ENCODE measurements at regions not wholly inside any gene's neighbourhood (a gene's known extent, or its start where the extent isn't known, plus 50 kb on each side); places are given as distances from the start of the nearest gene placed in this dataset.
"Not testable (repeated sequence)": the region's sequence is repeated elsewhere in the genome, so short reads cannot be mapped to it uniquely, and the experiment has no call there.

DNA sequence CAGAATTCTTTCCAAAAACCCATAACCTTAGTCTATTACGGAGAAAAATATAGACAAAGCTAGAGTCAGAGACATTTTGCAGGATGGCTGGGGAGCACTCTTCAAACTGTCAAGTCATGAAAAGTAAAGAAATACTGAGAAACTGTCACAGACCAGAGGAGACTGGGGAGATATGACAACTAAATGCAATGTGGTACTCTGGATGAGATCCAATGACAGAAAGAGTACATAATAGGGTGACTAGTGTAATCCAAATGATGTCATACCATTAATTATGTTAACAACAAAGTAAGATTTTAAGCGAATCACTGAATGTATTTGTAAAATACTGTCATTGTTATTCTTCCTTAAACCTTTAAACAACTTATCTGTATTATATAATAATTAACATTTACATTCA lies 393.8 kb downstream of the LIG4 start:
- no peak for DNase-seq (ENCODE audit: low read depth in 2 of 2)

DNA sequence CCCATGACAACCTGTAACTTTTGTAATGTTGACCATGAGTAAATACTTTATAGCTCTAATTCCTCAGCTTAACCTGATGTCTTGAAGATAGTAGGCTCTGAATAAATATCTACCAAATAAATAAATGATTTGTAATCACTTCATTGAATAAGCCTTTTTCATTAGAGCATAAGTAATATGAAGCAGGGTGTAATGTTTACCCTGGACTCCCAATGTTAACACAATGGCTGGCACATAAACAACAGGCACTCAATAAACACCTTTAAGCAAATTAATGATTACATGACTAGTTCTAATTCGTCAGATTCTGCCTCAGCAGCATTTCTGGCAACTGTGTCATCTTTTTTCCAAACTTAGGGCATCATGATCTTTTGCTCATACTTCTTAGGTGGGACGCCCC lies 396.3 kb downstream of the LIG4 start:
- DNase-seq (ENCODE audit: low read depth in 2 of 2) = no peak

GRCh38 chr13:107817647-107818287 lies 397.6 kb downstream of the LIG4 start:
- DNase-seq (ENCODE audit: low read depth in 2 of 2) = no peak

- no peak for DNase-seq (ENCODE audit: low read depth in 2 of 2)
These were observed 403.3 kb downstream of the LIG4 start for GRCh38 chr13:107812014-107812412.

DNA sequence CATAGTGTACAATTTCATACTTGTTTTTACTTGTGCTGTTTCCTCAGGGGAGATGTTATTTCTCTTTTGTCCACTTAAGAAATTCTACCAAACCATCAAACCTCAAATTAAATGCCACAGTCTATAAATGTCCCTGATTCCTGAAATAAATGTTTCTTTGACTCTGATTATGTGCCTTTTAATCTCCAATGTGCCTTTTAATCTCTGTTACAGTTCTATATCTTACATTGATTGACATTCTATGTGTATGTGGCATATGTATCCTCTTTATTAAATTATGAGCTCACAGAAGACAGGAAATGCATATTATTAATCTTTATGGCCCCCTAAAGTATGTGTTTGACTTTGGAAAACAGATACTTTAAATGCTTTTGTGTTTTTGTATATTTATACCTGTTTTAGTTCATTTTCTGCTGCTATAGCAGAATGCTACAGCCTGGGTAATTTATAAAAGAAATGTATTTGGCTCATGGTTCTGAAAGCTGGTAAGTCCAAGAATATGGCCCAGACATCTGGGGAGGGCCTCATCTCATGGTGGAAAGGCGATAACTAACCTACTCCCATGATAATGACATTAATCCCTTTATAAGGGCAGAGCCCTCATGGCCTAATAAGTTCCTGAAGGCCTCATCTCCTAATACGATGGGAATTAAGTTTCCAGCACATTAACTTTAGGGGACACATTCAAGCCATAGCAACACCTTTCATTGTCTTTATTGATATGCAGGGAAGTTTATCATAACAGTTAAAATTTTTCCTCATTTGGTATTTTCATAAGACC lies 403.9 kb downstream of the LIG4 start:
- DNase-seq (ENCODE audit: low read depth in 2 of 2) = no peak

DNA sequence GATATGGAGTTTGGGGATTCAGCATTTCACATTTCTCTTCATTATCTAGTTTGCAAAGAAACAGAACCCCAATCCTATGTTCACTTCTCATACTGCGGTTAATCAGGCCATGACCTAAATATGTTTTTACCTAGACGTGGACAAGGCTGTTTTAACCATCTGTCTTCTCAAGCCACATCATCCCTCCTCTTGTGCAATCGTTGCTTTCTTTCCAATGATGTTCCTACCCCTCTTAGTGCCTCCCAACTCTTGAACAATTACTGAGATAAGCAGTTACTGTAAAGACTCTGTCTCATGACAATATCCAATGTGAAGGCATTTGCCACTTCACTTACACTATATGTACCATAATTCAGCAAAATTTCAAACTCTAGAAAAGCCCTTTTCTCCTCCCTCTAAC lies 406.2 kb downstream of the LIG4 start:
- no peak for DNase-seq (ENCODE audit: low read depth in 2 of 2)

GRCh38 chr13:107808389-107808788 lies 406.9 kb downstream of the LIG4 start:
- no peak for DNase-seq (ENCODE audit: low read depth in 2 of 2)

DNA sequence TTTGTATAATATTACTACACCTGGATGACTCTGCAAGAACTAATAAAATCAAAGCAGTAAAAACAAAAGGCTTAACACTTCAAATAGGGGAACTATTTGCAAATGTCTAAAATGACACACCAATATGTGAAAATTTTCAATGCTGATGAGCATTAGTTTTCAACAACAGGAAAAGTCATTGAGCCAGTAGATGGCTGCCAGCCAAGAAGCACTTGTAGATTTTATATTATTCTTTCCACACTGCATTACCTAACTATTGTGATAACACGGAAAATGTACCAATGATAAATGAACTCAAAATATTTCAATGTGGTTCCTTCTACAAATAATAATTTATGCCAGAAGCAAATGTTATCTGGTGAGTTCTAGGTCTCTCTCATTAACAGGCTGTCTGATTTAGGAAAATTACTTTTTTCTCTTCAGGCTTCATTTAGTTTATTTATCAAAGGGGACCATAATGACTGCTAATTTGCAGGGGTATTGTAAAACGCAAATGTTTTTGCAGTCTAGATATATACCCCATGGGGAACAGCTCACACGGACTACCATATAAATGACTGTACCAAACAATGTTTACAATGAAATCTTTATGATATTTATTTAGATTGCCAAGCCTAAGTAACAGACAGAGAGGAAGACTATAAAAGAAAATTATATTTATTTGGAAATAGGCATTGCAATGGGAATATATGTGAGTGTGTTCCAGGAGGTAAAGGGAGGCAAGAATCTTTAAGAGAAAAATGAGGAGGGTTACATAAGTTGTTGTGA lies 407.8 kb downstream of the LIG4 start:
- no peak for DNase-seq (ENCODE audit: low read depth in 2 of 2)

- no peak for DNase-seq (ENCODE audit: low read depth in 2 of 2)
These were observed 408.6 kb downstream of the LIG4 start for GRCh38 chr13:107806726-107807125.

DNA sequence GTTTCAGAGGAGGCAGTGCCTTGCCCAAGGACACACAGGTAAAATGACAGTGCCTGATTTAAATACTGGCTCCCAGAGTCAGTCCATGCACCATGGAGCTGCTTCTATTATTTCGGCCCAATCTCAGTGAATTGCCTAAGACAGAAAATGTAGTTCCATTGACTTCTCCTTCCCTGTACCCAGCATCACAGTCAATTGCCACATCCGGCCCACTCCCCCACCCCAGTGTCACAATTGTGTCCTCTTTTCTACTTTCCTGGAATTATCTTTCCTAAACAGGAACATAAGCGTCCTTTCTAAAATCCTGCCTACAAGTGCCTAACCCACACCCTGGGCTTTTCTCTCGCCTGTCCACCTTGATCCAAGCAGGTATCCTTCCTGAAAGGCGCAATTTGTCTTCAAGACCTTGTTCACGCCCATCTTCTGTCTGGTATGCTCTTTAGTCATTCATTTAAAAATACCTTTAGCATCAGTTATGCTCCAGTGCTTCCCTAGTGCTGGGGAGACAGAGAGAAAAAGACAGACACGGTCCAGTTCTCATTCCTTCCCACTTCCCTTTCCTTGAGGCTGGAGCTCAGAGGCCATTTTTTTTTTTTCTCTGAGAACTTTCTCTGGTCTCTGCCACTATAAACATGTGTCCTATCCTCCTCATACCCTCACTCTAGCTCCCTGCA lies 411.4 kb downstream of the LIG4 start:
- no peak for DNase-seq (ENCODE audit: low read depth in 2 of 2)

GRCh38 chr13:107801621-107802020 lies 413.7 kb downstream of the LIG4 start:
- no peak for DNase-seq (ENCODE audit: low read depth in 2 of 2)

GRCh38 chr13:107799001-107799400 lies 416.3 kb downstream of the LIG4 start:
- no peak for DNase-seq (ENCODE audit: low read depth in 2 of 2)

- no peak for DNase-seq (ENCODE audit: low read depth in 2 of 2)
These were observed 424.9 kb downstream of the LIG4 start for GRCh38 chr13:107790397-107790796.

- no peak for DNase-seq (ENCODE audit: low read depth in 2 of 2)
These were observed 426.7 kb downstream of the LIG4 start for GRCh38 chr13:107788464-107789165.

- not testable (repeated sequence) for DNase-seq (ENCODE audit: low read depth in 2 of 2)
These were observed 432.7 kb downstream of the LIG4 start for GRCh38 chr13:107782646-107783045.

- DNase-seq (ENCODE audit: low read depth in 2 of 2) = no peak
These were observed 437.2 kb downstream of the LIG4 start for GRCh38 chr13:107778094-107778493.

GRCh38 chr13:107770541-107770940 lies 444.8 kb downstream of the LIG4 start:
- no peak for DNase-seq (ENCODE audit: low read depth in 2 of 2)

DNA sequence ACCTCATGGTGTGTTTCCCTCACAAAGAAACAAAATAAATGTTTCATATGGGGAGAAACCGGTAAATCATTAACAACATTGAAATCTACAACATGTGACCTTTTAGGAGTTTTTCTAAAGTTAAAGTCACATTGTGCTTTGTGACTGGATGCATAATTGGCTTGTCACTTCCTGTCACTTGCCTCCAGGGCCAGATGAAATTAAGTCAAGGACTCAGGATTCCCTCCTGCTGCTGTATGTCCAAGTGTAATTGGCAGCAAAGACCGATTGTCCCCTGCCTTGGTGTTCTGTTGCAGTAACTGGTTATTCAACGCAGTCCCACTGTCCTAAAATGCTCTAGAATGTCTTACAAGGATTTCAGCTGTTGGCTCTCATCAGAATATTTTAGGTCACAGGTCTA lies 448.2 kb downstream of the LIG4 start:
- DNase-seq (ENCODE audit: low read depth in 2 of 2) = no peak

DNA sequence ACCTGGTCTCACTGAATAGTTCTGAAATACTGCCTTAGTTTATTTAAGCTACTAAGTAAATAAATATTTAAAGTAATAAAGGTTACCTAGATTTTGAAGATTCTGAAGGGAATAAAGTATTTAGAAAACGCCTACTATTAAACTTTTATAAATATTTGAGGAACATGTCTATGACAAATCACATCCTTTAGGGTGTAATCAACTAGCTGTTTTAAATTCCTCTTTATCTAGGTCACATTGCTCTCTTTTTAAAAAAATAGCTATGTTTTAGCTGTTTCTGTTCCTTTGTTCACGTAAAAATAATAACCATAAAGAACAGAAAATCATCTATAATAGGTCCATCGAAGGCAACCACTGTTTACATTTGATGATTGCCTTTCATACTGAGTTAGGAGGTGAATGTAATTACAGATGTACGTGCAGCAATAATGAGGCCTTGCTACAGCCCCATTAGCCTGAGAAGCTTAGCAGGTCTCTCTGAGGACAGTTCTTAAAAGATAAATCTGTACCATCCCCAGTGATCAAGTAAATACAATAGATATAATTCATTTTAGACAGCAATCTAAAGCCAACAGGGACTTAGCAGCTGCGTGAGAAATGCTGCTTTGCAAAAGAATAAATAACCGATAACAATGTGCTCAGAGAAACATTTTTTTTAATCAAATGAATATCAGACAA lies 449.5 kb downstream of the LIG4 start:
- no peak for DNase-seq (ENCODE audit: low read depth in 2 of 2)

DNA sequence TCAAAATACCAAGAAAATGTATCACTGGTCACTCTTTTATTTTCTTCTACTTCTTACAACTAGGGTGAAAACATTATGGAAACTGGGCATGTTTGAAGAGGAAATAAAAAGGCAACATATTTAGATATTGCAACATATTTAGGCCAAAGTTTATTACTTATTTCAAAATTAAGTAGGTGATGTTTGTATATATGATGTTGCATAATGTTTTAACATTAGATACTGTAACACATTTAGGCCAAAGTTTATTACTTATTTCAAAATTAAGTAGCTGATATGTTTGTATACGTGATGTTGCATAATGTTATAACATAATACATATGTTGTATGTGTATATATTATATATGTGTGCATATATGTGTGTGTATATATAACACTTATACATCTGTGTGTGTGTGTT lies 451.3 kb downstream of the LIG4 start:
- no peak for DNase-seq (ENCODE audit: low read depth in 2 of 2)

DNA sequence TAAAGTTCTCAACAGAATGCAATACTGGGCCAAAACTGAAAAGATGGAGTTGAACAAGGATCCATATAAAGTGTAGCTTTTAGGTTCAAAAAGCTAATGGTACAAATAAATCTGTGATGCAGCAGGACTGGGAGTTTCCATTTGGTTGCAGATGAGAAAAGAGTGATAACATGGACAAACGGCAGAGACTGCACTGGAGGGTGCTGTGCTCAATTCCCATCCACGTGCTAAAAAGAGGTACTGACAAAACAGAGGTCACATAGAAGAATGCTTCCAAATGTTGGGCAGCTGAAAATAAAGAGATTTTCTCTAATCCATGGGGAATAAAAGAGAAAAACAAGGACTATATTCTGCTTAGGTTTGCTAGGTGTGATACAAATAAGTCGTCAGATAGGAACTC lies 461.6 kb downstream of the LIG4 start:
- DNase-seq (ENCODE audit: low read depth in 2 of 2) = no peak

All from stimulated activated CD8-positive, alpha-beta memory T cell treated with anti-CD3 and anti-CD28 coated beads, Interleukin-7, amount 100 ng/mL, for 4 hours (primary cell).